DND-41 (cell line): ENCODE measurements at regions not wholly inside any gene's neighbourhood (a gene's known extent, or its start where the extent isn't known, plus 50 kb on each side); places are given as distances from the start of the nearest gene placed in this dataset.

Experiments
- ATAC-seq: fragments of 200-7000 bp; cut with Tn5 transposase; 3 replicates; pipeline ENCODE4 v1.9.1; 2021; ENCODE audit warnings: low read depth; ENCODE audit not compliant: insufficient read depth
- DNase-seq: peaks from one replicate; pipeline ENCODE4 v3.0.0-alpha.2; 2020
- H2AFZ ChIP-seq: 2 replicates; pipeline ENCODE4 v1.6.0; 2012; ENCODE audit warnings: low read depth, low read length
- H3K27ac ChIP-seq: 2 replicates; pipeline ENCODE4 v1.5.1; 2012; ENCODE audit warnings: low read length, inconsistent platforms
- H3K27me3 ChIP-seq: fragments of 200-600 bp; sonication (generic); 2 replicates; pipeline ENCODE4 v1.6.0; 2012; ENCODE audit warnings: low read length, mild to moderate bottlenecking, inconsistent platforms; ENCODE audit not compliant: insufficient read depth, poor library complexity
- H3K36me3 ChIP-seq: 2 replicates; pipeline ENCODE4 v1.5.1; 2012; ENCODE audit warnings: low read length, inconsistent platforms; ENCODE audit not compliant: insufficient read depth
- H3K4me1 ChIP-seq: 2 replicates; pipeline ENCODE4 v1.5.1; 2012; ENCODE audit warnings: mild to moderate bottlenecking, low read length; ENCODE audit not compliant: insufficient read depth
- H3K4me2 ChIP-seq: 2 replicates; pipeline ENCODE4 v1.6.0; 2012; ENCODE audit warnings: mild to moderate bottlenecking, moderate library complexity, low read length, inconsistent platforms; ENCODE audit not compliant: insufficient read depth
- H3K4me3 ChIP-seq, 2 experiments: fragments of 200-600 bp in 1 of 2; shearing (Covaris generic) in 1 of 2; 2 replicates each; pipeline ENCODE4 v1.5.1; 2012 to 2016; ENCODE audit warnings: inconsistent platforms in 2 of 2, low read length in 2 of 2, mild to moderate bottlenecking in 2 of 2, low read depth in 1 of 2, moderate library complexity in 1 of 2
- H3K79me2 ChIP-seq: 2 replicates; pipeline ENCODE4 v1.6.0; 2012; ENCODE audit warnings: low read length, inconsistent platforms; ENCODE audit not compliant: insufficient read depth
- H3K9ac ChIP-seq: 2 replicates; pipeline ENCODE4 v1.6.0; 2012; ENCODE audit warnings: low read depth, mild to moderate bottlenecking, inconsistent platforms, low read length, moderate library complexity
- H3K9me3 ChIP-seq: 2 replicates; pipeline ENCODE4 v1.5.1; 2012; ENCODE audit warnings: low read length, moderate library complexity, mild to moderate bottlenecking, inconsistent platforms; ENCODE audit not compliant: insufficient read depth, severe bottlenecking
- H4K20me1 ChIP-seq: 2 replicates; pipeline ENCODE4 v1.6.0; 2012; ENCODE audit warnings: low read length; ENCODE audit not compliant: insufficient read depth
- CTCF ChIP-seq: IDR thresholded peaks from 2 replicates; pipeline ENCODE4 v1.5.1; 2012; ENCODE audit warnings: borderline replicate concordance, low read length, moderate library complexity, mild to moderate bottlenecking; ENCODE audit not compliant: poor library complexity, severe bottlenecking; ENCODE audit errors: extremely low read depth
- EZH2 ChIP-seq: IDR thresholded peaks from 3 replicates; pipeline ENCODE4 v1.6.1; 2012; ENCODE audit warnings: borderline replicate concordance, low read depth, mild to moderate bottlenecking, moderate library complexity, low read length, inconsistent platforms; ENCODE audit not compliant: severe bottlenecking

GRCh38 chr9:89984214-89984613, 379.4 kb downstream of the GADD45G start:
- no peaks in the 10 kb centered on the region for H3K9me3 ChIP-seq
- no peak overlapping the region for H2AFZ ChIP-seq
- H3K4me2 ChIP-seq: no peak overlapping the region
- H3K36me3 ChIP-seq: no peaks in the 10 kb centered on the region
- no peaks in the 10 kb centered on the region for H4K20me1 ChIP-seq
- TF ChIP-seq EZH2 (no peak), CTCF (no peak)
- DNase-seq (no peak), ATAC-seq (no peak)
- peaks cover 6% of the 10 kb centered on the region for H3K27me3 ChIP-seq
- H3K79me2 ChIP-seq: no peaks in the 10 kb centered on the region
- no peak overlapping the region for H3K9ac ChIP-seq
- H3K4me3 ChIP-seq: no peak overlapping the region
- H3K27ac ChIP-seq: no peak overlapping the region
- no peaks in the 10 kb centered on the region for H3K4me1 ChIP-seq

DNA sequence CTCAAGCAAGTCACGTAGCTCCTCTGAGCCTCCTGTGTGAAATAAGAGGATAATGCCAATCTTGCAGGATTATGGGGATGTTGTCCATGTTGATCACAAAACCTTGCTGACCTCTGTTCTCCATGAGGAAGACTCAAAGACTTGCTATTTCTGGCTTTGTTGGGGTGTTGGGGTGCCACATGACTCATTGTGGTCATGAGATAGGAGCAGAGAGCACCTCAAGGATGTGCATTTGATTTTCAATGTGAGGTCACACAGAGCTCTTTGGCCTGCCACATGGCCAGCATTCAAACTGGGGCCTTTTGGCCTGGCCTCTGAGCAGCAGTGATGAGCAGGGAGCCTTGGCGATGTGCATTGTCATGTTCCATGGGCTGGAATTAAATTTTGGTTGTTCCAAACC, 380.3 kb downstream of the GADD45G start:
- DNase-seq (no peak), ATAC-seq (no peak)
- Histone ChIP-seq H3K4me3 (no peak overlapping the region), H3K27me3 (peaks cover 2% of the 10 kb centered on the region), H3K79me2 (no peaks in the 10 kb centered on the region), H3K27ac (no peak overlapping the region), H4K20me1 (no peaks in the 10 kb centered on the region), H2AFZ (no peak overlapping the region), H3K9me3 (peaks cover 3% of the 10 kb centered on the region), H3K4me2 (no peak overlapping the region), H3K4me1 (no peaks in the 10 kb centered on the region), H3K9ac (no peak overlapping the region), H3K36me3 (no peaks in the 10 kb centered on the region)
- TF ChIP-seq EZH2 (no peak), CTCF (no peak)

DNA sequence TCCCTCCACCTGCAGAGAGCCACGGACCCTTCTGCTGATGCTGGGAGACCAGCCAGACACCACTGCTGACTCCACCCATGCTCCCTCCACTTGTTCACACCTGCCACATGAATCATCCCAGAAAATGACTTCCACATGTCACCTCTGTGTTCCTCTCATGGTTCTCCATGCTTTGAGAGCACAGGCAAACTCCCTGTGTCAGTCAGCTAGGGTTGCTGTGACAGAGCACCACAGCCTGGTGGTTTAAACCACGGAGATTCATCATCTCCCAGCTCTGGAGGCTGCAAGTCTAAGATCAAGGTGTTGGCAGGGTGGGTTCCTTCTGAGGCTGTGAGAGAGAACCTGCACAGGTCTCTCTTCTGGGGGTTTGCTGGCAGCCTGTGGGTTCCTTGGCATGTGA, 381.4 kb downstream of the GADD45G start:
- no peaks in the 10 kb centered on the region for H3K36me3 ChIP-seq
- no peak overlapping the region for H3K9ac ChIP-seq
- no peaks in the 10 kb centered on the region for H3K4me1 ChIP-seq
- H3K27ac ChIP-seq: no peak overlapping the region
- peaks cover 8% of the 10 kb centered on the region for H3K9me3 ChIP-seq
- no peaks in the 10 kb centered on the region for H3K79me2 ChIP-seq
- no peaks in the 10 kb centered on the region for H4K20me1 ChIP-seq
- H3K4me3 ChIP-seq: no peak overlapping the region
- no peaks in the 10 kb centered on the region for H3K27me3 ChIP-seq
- TF ChIP-seq EZH2 (no peak), CTCF (no peak)
- H2AFZ ChIP-seq: no peak overlapping the region
- no peak overlapping the region for H3K4me2 ChIP-seq
- ATAC-seq: peak; percentile 50; the same call in 1 of the 3 replicates
- DNase-seq: no peak

DNA sequence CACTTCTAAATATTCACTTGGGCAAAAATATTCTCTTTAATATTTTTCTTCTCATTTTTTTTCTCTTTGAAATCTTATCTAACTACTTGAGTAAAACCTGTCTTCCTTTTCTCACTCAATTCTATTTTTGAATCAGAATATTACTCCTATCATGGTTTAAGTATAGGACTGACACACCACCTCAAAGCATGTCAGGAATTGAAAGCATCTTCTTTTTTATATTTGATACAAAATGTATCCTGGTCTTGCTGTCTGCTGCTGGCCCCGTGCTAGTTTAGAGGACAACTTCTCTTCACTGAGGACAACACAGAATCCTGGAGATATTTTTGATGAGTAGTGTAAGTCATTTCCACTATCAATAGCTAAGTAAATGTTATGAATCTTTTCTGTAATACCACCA, 383.6 kb downstream of the GADD45G start:
- H3K27ac ChIP-seq: no peak overlapping the region

More for the DNA sequence above, 383.6 kb downstream of the GADD45G start:
- H3K4me3 ChIP-seq: no peak overlapping the region
- H3K4me1 ChIP-seq: no peaks in the 10 kb centered on the region
- peaks cover 8% of the 10 kb centered on the region for H3K9me3 ChIP-seq
- H3K79me2 ChIP-seq: no peaks in the 10 kb centered on the region
- H2AFZ ChIP-seq: no peak overlapping the region
- no peak overlapping the region for H3K4me2 ChIP-seq
- H3K36me3 ChIP-seq: no peaks in the 10 kb centered on the region
- DNase-seq (no peak), ATAC-seq (no peak)
- H3K9ac ChIP-seq: no peak overlapping the region
- H4K20me1 ChIP-seq: no peaks in the 10 kb centered on the region
- H3K27me3 ChIP-seq: no peaks in the 10 kb centered on the region
- TF ChIP-seq EZH2 (no peak), CTCF (no peak)
